CD4-positive, alpha-beta T cell (primary cell): ENCODE measurements at regions not wholly inside any gene's neighbourhood (a gene's known extent, or its start where the extent isn't known, plus 50 kb on each side); places are given as distances from the start of the nearest gene placed in this dataset.

Experiments
- ATAC-seq: fragments of 200-7000 bp; cut with Tn5 transposase; one replicate; pipeline ENCODE4 v1.10.0; 2022; ENCODE audit warnings: mild to moderate bottlenecking; ENCODE audit not compliant: poor library complexity
- CTCF ChIA-PET: fragments of 350-600 bp; sonication (Branson Sonifier 250); formaldehyde crosslinking; loops from one replicate; lab custom pipeline; 2021; ENCODE audit warnings: antibody characterized with exemption, inconsistent platforms; lab: Charles Lee
- POLR2A ChIA-PET: fragments of 350-600 bp; sonication (Branson Sonifier 250); formaldehyde crosslinking; loops from one replicate; lab custom pipeline; 2021; ENCODE audit warnings: antibody characterized with exemption, inconsistent platforms; lab: Charles Lee
- DNase-seq, 14 experiments: peaks; one replicate each; pipeline ENCODE4 v3.0.0-alpha.2; 2013 to 2020; ENCODE audit warnings: mixed read lengths in 2 of 14
- H3K27ac ChIP-seq, 2 donors: one replicate each; pipeline versions ENCODE4 v1.5.1 to v1.7.0; 2013; ENCODE audit warnings: low read length in 2 of 2, low read depth in 1 of 2, mild to moderate bottlenecking in 1 of 2
- H3K27me3 ChIP-seq, 2 experiments: 1 replicate in 1 of 2; 2 replicates in 1 of 2; pipeline versions ENCODE4 v1.6.1 to v1.7.0; 2013; ENCODE audit warnings: low read length in 2 of 2, control low read depth in 1 of 2, mild to moderate bottlenecking in 1 of 2, moderate library complexity in 1 of 2; ENCODE audit not compliant: insufficient read depth in 2 of 2, control insufficient read depth in 1 of 2
- H3K36me3 ChIP-seq: one replicate; pipeline ENCODE4 v1.6.1; 2013; ENCODE audit warnings: low read length, control low read depth; ENCODE audit not compliant: insufficient read depth
- H3K4me1 ChIP-seq: one replicate; pipeline ENCODE4 v1.6.1; 2013; ENCODE audit warnings: low read length, control low read depth; ENCODE audit not compliant: insufficient read depth
- H3K4me3 ChIP-seq: one replicate; pipeline ENCODE4 v1.5.1; 2013; ENCODE audit warnings: mild to moderate bottlenecking, low read length, moderate library complexity
- H3K9me3 ChIP-seq, 2 experiments: 1 replicate in 1 of 2; 2 replicates in 1 of 2; pipeline versions ENCODE4 v1.6.1 to v1.7.0; 2013; ENCODE audit warnings: low read length in 2 of 2, mild to moderate bottlenecking in 2 of 2, control low read depth in 1 of 2, moderate library complexity in 1 of 2; ENCODE audit not compliant: control insufficient read depth in 1 of 2, insufficient read depth in 1 of 2
- H3K27ac Mint-ChIP-seq: one replicate; pipeline ENCODE4 v1.8.0; 2020; ENCODE audit warnings: mixed read lengths
- H3K27me3 Mint-ChIP-seq: one replicate; pipeline ENCODE4 v1.8.0; 2021; ENCODE audit warnings: mixed read lengths
- H3K36me3 Mint-ChIP-seq: one replicate; pipeline ENCODE4 v1.8.0; 2021; ENCODE audit warnings: low read depth, mixed read lengths
- H3K4me1 Mint-ChIP-seq: one replicate; pipeline ENCODE4 v1.8.0; 2021; ENCODE audit warnings: low read depth, mixed read lengths
- H3K4me3 Mint-ChIP-seq: one replicate; pipeline ENCODE4 v1.8.0; 2020; ENCODE audit warnings: mild to moderate bottlenecking, mixed read lengths
- H3K9me3 Mint-ChIP-seq: one replicate; pipeline ENCODE4 v1.8.0; 2020; ENCODE audit warnings: mixed read lengths
- CTCF ChIP-seq: fragments of 200-600 bp; IDR thresholded peaks from one replicate; pipeline ENCODE4 v1.8.0; 2022; ENCODE audit warnings: antibody characterized with exemption, mild to moderate bottlenecking
- intact Hi-C, 2 experiments: fragments of 100-400 bp; cut with DNase I in 1 of 2; cut with micrococcal nuclease in 1 of 2; formaldehyde crosslinking; loops; one replicate each; pipeline versions ENCODE4 v1.15.1 to v1.9.0; 2023 to 2025; cut with DNase I, micrococcal nuclease

GRCh38 chr7:149570784-149571183, 73.2 kb upstream of the ZNF746 start:
- Histone ChIP-seq H3K36me3 (peaks cover 15% of the 10 kb centered on the region), H3K9me3 (peaks cover 17 to 20% of the 10 kb centered on the region in 2 experiments), H3K4me3 (no peak overlapping the region), H3K27ac (no peak overlapping the region), H3K4me1 (no peaks in the 10 kb centered on the region), H3K27me3 (no peaks in the 10 kb centered on the region)
- ChIA-PET CTCF (no interaction called here), POLR2A (interaction anchor here (0.6 kb wide), 1 partner anchor 148 kb away, joined by 3 read pairs; no protein-coding TSS in a partner anchor)
- ATAC-seq (no peak), DNase-seq (no peak)
- no peak overlapping the region for H3K4me3 Mint-ChIP-seq
- no peak for TF ChIP-seq CTCF
- no peaks in the 10 kb centered on the region for H3K27me3 Mint-ChIP-seq
- intact Hi-C loops = no loop called here
- H3K9me3 Mint-ChIP-seq = peaks cover 14% of the 10 kb centered on the region
- H3K4me1 Mint-ChIP-seq = no peaks in the 10 kb centered on the region
- H3K36me3 Mint-ChIP-seq = peaks cover 90% of the 10 kb centered on the region
- H3K27ac Mint-ChIP-seq = no peak overlapping the region

- ATAC-seq (no peak), DNase-seq (no peak)
- no peak overlapping the region for H3K27ac Mint-ChIP-seq
- no peak overlapping the region for H3K27ac ChIP-seq
- ChIA-PET POLR2A (no interaction called here), CTCF (no interaction called here)
- peaks cover 94% of the 10 kb centered on the region for H3K36me3 Mint-ChIP-seq
- no peak overlapping the region for H3K4me3 Mint-ChIP-seq
- H3K4me1 Mint-ChIP-seq = peaks cover 4% of the 10 kb centered on the region
- no peaks in the 10 kb centered on the region for H3K27me3 Mint-ChIP-seq
- H3K9me3 ChIP-seq = peaks cover 17 to 20% of the 10 kb centered on the region in 2 experiments
- peaks cover 15% of the 10 kb centered on the region for H3K36me3 ChIP-seq
- peaks cover 18% of the 10 kb centered on the region for H3K9me3 Mint-ChIP-seq
- H3K27me3 ChIP-seq = no peaks in the 10 kb centered on the region
- H3K4me3 ChIP-seq = no peak overlapping the region
- TF ChIP-seq CTCF = no peak
- no peaks in the 10 kb centered on the region for H3K4me1 ChIP-seq
- intact Hi-C loops = no loop called here
These were observed 72.3 kb upstream of the ZNF746 start for GRCh38 chr7:149569726-149570422.

GRCh38 chr7:149569025-149569725, 71.6 kb upstream of the ZNF746 start:
- POLR2A ChIA-PET = no interaction called here
- H3K4me1 ChIP-seq = no peaks in the 10 kb centered on the region
- intact Hi-C loops = no loop called here
- Mint-ChIP-seq H3K27me3 (no peaks in the 10 kb centered on the region), H3K9me3 (peaks cover 18% of the 10 kb centered on the region), H3K36me3 (peaks cover 94% of the 10 kb centered on the region), H3K4me1 (peaks cover 6% of the 10 kb centered on the region), H3K4me3 (no peak overlapping the region), H3K27ac (no peak overlapping the region)
- no peaks in the 10 kb centered on the region for H3K27me3 ChIP-seq
- TF ChIP-seq CTCF = no peak
- no peak for DNase-seq
- CTCF ChIA-PET = no interaction called here
- ATAC-seq = no peak
- H3K27ac ChIP-seq = no peak overlapping the region
- H3K36me3 ChIP-seq = peaks cover 15% of the 10 kb centered on the region
- H3K4me3 ChIP-seq = no peak overlapping the region
- H3K9me3 ChIP-seq = peaks cover 17 to 20% of the 10 kb centered on the region in 2 experiments
